ENCODE measurements at regions not wholly inside any gene's neighbourhood (a gene's known extent, or its start where the extent isn't known, plus 50 kb on each side); places are given as distances from the start of the nearest gene placed in this dataset.

DNA sequence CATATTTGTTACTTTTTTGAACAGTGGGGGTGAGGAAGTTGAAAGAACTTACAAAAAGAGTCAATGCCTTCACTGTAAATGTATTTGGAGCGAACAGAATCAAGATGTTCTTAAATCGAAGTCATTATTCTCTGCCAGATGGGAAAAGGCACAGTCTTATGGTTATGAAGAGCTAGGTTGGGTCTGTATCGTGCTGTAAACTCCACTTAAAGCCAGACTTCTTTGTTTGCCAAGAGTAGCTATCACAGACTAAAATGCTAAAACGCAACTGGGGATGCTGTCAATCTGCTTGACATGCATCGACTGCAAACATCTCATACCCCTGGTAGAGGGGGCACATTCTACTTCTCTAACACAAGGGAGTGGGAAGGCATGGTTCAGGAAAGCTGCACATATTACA lies 160.4 kb downstream of the DACT1 start:
- no peak for TF ChIP-seq ZFP30 (CRISPR knock-in tag; IDR thresholded peaks at IDR 0.05)
- TF ChIP-seq ZNF70 (CRISPR knock-in tag; IDR thresholded peaks at IDR 0.05), result no peak
